H9 (cell line): ENCODE measurements at regions not wholly inside any gene's neighbourhood (a gene's known extent, or its start where the extent isn't known, plus 50 kb on each side); places are given as distances from the start of the nearest gene placed in this dataset.

Experiments
- DNase-seq: peaks from one replicate; pipeline ENCODE4 v3.0.0-alpha.2; 2017
- H2AFZ ChIP-seq: one replicate; pipeline ENCODE4 v1.6.1; 2013; ENCODE audit warnings: mild to moderate bottlenecking, low read length, control low read depth, moderate library complexity
- H2AK5ac ChIP-seq: 2 replicates; pipeline ENCODE4 v1.6.1; 2013; ENCODE audit warnings: low read length, control low read depth, mixed read lengths; ENCODE audit not compliant: insufficient read length
- H2BK120ac ChIP-seq: one replicate; pipeline ENCODE4 v1.6.1; 2013; ENCODE audit warnings: low read depth, mild to moderate bottlenecking, low read length, control low read depth, inconsistent platforms; ENCODE audit not compliant: poor library complexity, severe bottlenecking
- H2BK12ac ChIP-seq: 2 replicates; pipeline ENCODE4 v1.6.1; 2013; ENCODE audit warnings: low read length, control low read depth, mixed read lengths, low read depth; ENCODE audit not compliant: insufficient read length
- H2BK15ac ChIP-seq: 2 replicates; pipeline ENCODE4 v1.6.1; 2013; ENCODE audit warnings: low read depth, low read length, control low read depth
- H2BK20ac ChIP-seq: one replicate; pipeline ENCODE4 v1.6.1; 2013; ENCODE audit warnings: low read depth, mild to moderate bottlenecking, low read length, control low read depth, inconsistent platforms; ENCODE audit not compliant: poor library complexity, severe bottlenecking
- H2BK5ac ChIP-seq: 2 replicates; pipeline ENCODE4 v1.6.1; 2013; ENCODE audit warnings: low read length, control low read depth, mixed read lengths; ENCODE audit not compliant: insufficient read length
- H3K14ac ChIP-seq: 2 replicates; pipeline ENCODE4 v1.6.1; 2013; ENCODE audit warnings: low read length, control low read depth; ENCODE audit not compliant: insufficient read depth
- H3K18ac ChIP-seq: 2 replicates; pipeline ENCODE4 v1.6.1; 2013; ENCODE audit warnings: low read depth, mild to moderate bottlenecking, mixed read lengths, low read length, control low read depth; ENCODE audit not compliant: insufficient read length
- H3K23ac ChIP-seq: 2 replicates; pipeline ENCODE4 v1.6.1; 2013; ENCODE audit warnings: low read length, control low read depth, mixed read lengths, low read depth; ENCODE audit not compliant: insufficient read length
- H3K23me2 ChIP-seq: 2 replicates; pipeline ENCODE4 v1.6.1; 2013; ENCODE audit warnings: low read depth, mild to moderate bottlenecking, mixed read lengths, low read length, control low read depth; ENCODE audit not compliant: insufficient read length, poor library complexity, severe bottlenecking
- H3K27ac ChIP-seq: 2 replicates; pipeline ENCODE4 v1.5.1; 2013; ENCODE audit warnings: low read length, control low read depth, mixed read lengths, low read depth; ENCODE audit not compliant: insufficient read length
- H3K27me3 ChIP-seq: 2 replicates; pipeline ENCODE4 v1.6.1; 2013; ENCODE audit warnings: low read length, control low read depth, inconsistent platforms; ENCODE audit not compliant: insufficient read depth
- H3K4ac ChIP-seq: 2 replicates; pipeline ENCODE4 v1.6.1; 2013; ENCODE audit warnings: low read depth, mild to moderate bottlenecking, control low read depth, inconsistent platforms, low read length, moderate library complexity
- H3K4me1 ChIP-seq: 2 replicates; pipeline ENCODE4 v1.6.1; 2013; ENCODE audit warnings: low read length, control low read depth, inconsistent platforms; ENCODE audit not compliant: insufficient read depth
- H3K4me2 ChIP-seq: 2 replicates; pipeline ENCODE4 v1.6.1; 2013; ENCODE audit warnings: low read length, control low read depth, mixed read lengths; ENCODE audit not compliant: insufficient read length, insufficient read depth
- H3K56ac ChIP-seq: 2 replicates; pipeline ENCODE4 v1.6.1; 2013; ENCODE audit warnings: low read depth, mild to moderate bottlenecking, mixed read lengths, low read length, control low read depth; ENCODE audit not compliant: insufficient read length
- H3K79me1 ChIP-seq: 2 replicates; pipeline ENCODE4 v1.6.1; 2013; ENCODE audit warnings: low read depth, mild to moderate bottlenecking, moderate library complexity, low read length, control low read depth, inconsistent platforms; ENCODE audit not compliant: insufficient read depth, poor library complexity, severe bottlenecking
- H3K79me2 ChIP-seq: 2 replicates; pipeline ENCODE4 v1.6.1; 2013; ENCODE audit warnings: low read length, control low read depth, inconsistent platforms; ENCODE audit not compliant: insufficient read depth
- H3K9ac ChIP-seq: 2 replicates; pipeline ENCODE4 v1.6.1; 2013; ENCODE audit warnings: low read length, control low read depth, mixed read lengths; ENCODE audit not compliant: insufficient read length; ENCODE audit errors: extremely low read depth
- H3K9me3 ChIP-seq: one replicate; pipeline ENCODE4 v1.6.1; 2013; ENCODE audit warnings: low read depth, low read length, inconsistent platforms; ENCODE audit not compliant: control insufficient read depth
- H3T11ph ChIP-seq: one replicate; pipeline ENCODE4 v1.6.1; 2013; ENCODE audit warnings: mild to moderate bottlenecking, low read length, control low read depth, inconsistent platforms
- H4K20me1 ChIP-seq: one replicate; pipeline ENCODE4 v1.6.1; 2013; ENCODE audit not compliant: control insufficient read depth, insufficient read length, insufficient read depth
- H4K5ac ChIP-seq: 2 replicates; pipeline ENCODE4 v1.6.1; 2013; ENCODE audit warnings: low read depth, mild to moderate bottlenecking, mixed read lengths, low read length, control low read depth; ENCODE audit not compliant: insufficient read length
- H4K8ac ChIP-seq: replicated peaks from 2 replicates; pipeline ENCODE4 v1.6.1; 2013; ENCODE audit warnings: low read length, control low read depth, mixed read lengths, low read depth; ENCODE audit not compliant: insufficient read length
- H4K91ac ChIP-seq: 2 replicates; pipeline ENCODE4 v1.6.1; 2013; ENCODE audit warnings: low read depth, mild to moderate bottlenecking, moderate library complexity, mixed read lengths, low read length, control low read depth; ENCODE audit not compliant: insufficient read length
- H3K27ac Mint-ChIP-seq, 3 experiments: 2 replicates in 2 of 3; 3 replicates in 1 of 3; pipeline ENCODE4 v1.8.0; 2020 to 2021; ENCODE audit warnings: mixed read lengths in 3 of 3, mild to moderate bottlenecking in 1 of 3, moderate library complexity in 1 of 3
- H3K27me3 Mint-ChIP-seq: 2 replicates; pipeline ENCODE4 v1.8.0; 2021; ENCODE audit warnings: low read depth, mild to moderate bottlenecking, moderate library complexity, mixed read lengths
- H3K36me3 Mint-ChIP-seq, 3 experiments: 2 replicates in 2 of 3; 3 replicates in 1 of 3; pipeline ENCODE4 v1.8.0; 2020 to 2021; ENCODE audit warnings: low read depth in 3 of 3, mixed read lengths in 3 of 3; ENCODE audit not compliant: insufficient read depth in 1 of 3
- H3K4me1 Mint-ChIP-seq, 2 experiments: 2 replicates each; pipeline ENCODE4 v1.8.0; 2020; ENCODE audit warnings: mixed read lengths in 2 of 2
- H3K4me3 Mint-ChIP-seq, 2 experiments: 2 replicates in 1 of 2; 3 replicates in 1 of 2; pipeline ENCODE4 v1.8.0; 2020 to 2021; ENCODE audit warnings: mild to moderate bottlenecking in 2 of 2, mixed read lengths in 2 of 2, moderate library complexity in 1 of 2
- H3K9me3 Mint-ChIP-seq, 2 experiments: 2 replicates in 1 of 2; 3 replicates in 1 of 2; pipeline ENCODE4 v1.8.0; 2020; ENCODE audit warnings: mild to moderate bottlenecking in 2 of 2, mixed read lengths in 2 of 2, moderate library complexity in 1 of 2
- CTCF ChIP-seq: fragments of 200-600 bp; sonication (generic); conservative IDR thresholded peaks from 3 replicates; pipeline ENCODE4 v1.8.0; 2021; ENCODE audit warnings: antibody characterized with exemption, mild to moderate bottlenecking
- WGBS: extraction: QIAGEN DNeasy Blood & Tissue Kit; methylation state at CpG from one replicate; pipeline ENCODE4 v1.1.7; 2013; ENCODE audit warnings: missing lambda C conversion rate, low lambda C conversion rate, mixed read lengths; ENCODE audit not compliant: insufficient read length; ENCODE audit errors: extremely low coverage; 5-methylcytosine and 5-hydroxymethylcytosine counted together

- no peak for TF ChIP-seq CTCF
- Histone ChIP-seq H4K8ac (no peak overlapping the region), H3K4ac (no peak overlapping the region), H3K27me3 (no peaks in the 10 kb centered on the region), H3K14ac (no peak overlapping the region), H3T11ph (no peak overlapping the region), H3K23ac (no peak overlapping the region), H2AFZ (no peak overlapping the region), H3K4me1 (peaks cover 5% of the 10 kb centered on the region; the same call in 1 of the 2 replicates), H3K79me2 (no peaks in the 10 kb centered on the region), H4K5ac (no peak overlapping the region), H3K79me1 (no peaks in the 10 kb centered on the region), H3K18ac (no peak overlapping the region), H2BK12ac (no peak overlapping the region), H3K23me2 (no peaks in the 10 kb centered on the region), H3K56ac (no peak overlapping the region), H4K20me1 (no peaks in the 10 kb centered on the region), H4K91ac (no peak overlapping the region), H3K9me3 (no peaks in the 10 kb centered on the region), H3K9ac (no peak overlapping the region), H2BK20ac (no peak overlapping the region), H2BK5ac (no peak overlapping the region), H2BK15ac (no peak overlapping the region), H3K27ac (no peak overlapping the region), H3K4me2 (no peak overlapping the region), H2AK5ac (no peak overlapping the region), H2BK120ac (no peak overlapping the region)
- Mint-ChIP-seq H3K27me3 (no peaks in the 10 kb centered on the region; the same call in 1 of the 2 replicates), H3K9me3 (no peaks in the 10 kb centered on the region; a peak in 1 of 5 replicates), H3K4me3 (no peak overlapping the region), H3K4me1 (peaks cover 22 to 31% of the 10 kb centered on the region in 2 experiments), H3K36me3 (no peaks in the 10 kb centered on the region; a peak in 2 of 7 replicates), H3K27ac (peak overlapping the region; percentile 4 to 60 (median 27); a peak in 5 of 7 replicates)
- no CpG with 5 or more reads among the region's 8 CpGs for WGBS
- DNase-seq, result no peak
Observed at GRCh38 chr16:6309271-6309670, 1023.4 kb upstream of the RBFOX1 start.
